ENCODE measurements at regions not wholly inside any gene's neighbourhood (a gene's known extent, or its start where the extent isn't known, plus 50 kb on each side); places are given as distances from the start of the nearest gene placed in this dataset.

DNA sequence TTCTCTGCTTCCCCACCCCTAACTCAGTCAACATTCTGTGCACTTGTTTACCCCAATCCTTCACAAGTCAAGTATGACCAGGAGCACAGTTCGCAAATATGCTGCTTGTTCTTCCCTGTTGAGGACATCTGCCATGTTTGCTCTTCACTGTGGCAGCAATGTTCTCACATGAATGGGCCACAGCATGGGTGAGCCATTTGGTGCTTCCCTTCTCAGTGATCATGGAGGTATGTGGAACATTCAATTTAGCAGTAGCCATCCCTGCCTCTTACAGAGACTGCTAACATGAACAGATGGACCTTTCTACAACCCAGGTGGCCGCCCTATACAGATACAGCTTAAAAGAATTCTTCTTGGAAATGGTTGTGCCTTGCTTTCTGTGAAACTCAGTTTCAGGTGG lies 660.1 kb upstream of the SGO1 start:
- TF ChIP-seq PHF8 (conservative IDR thresholded peaks at IDR 0.05; ENCODE audit: low read depth, low read length) (no peak), RAD21 (IDR thresholded peaks at IDR 0.05 in 1 of 2, conservative IDR thresholded peaks at IDR 0.05 in 1 of 2; ENCODE audit: low read depth in 2 of 2, low read length in 2 of 2) (no peak), POU5F1 (IDR thresholded peaks at IDR 0.05; ENCODE audit: low read depth, low read length) (no peak), KDM1A (IDR thresholded peaks at IDR 0.05; ENCODE audit: borderline replicate concordance, low read length) (no peak), TEAD4 (IDR thresholded peaks at IDR 0.05; ENCODE audit: low read depth, low read length) (no peak), CEBPB (IDR thresholded peaks at IDR 0.05; ENCODE audit: low read depth, low read length) (no peak)
- TF ChIP-seq, protein P1, sequence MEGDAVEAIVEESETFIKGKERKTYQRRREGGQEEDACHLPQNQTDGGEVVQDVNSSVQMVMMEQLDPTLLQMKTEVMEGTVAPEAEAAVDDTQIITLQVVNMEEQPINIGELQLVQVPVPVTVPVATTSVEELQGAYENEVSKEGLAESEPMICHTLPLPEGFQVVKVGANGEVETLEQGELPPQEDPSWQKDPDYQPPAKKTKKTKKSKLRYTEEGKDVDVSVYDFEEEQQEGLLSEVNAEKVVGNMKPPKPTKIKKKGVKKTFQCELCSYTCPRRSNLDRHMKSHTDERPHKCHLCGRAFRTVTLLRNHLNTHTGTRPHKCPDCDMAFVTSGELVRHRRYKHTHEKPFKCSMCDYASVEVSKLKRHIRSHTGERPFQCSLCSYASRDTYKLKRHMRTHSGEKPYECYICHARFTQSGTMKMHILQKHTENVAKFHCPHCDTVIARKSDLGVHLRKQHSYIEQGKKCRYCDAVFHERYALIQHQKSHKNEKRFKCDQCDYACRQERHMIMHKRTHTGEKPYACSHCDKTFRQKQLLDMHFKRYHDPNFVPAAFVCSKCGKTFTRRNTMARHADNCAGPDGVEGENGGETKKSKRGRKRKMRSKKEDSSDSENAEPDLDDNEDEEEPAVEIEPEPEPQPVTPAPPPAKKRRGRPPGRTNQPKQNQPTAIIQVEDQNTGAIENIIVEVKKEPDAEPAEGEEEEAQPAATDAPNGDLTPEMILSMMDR (IDR thresholded peaks at IDR 0.05; ENCODE audit: control extremely low read depth in 1 of 3, insufficient read depth in 1 of 3, low read depth in 1 of 3, low read length in 3 of 3): no peak
- TF ChIP-seq, protein P2, sequence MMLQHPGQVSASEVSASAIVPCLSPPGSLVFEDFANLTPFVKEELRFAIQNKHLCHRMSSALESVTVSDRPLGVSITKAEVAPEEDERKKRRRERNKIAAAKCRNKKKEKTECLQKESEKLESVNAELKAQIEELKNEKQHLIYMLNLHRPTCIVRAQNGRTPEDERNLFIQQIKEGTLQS (IDR thresholded peaks at IDR 0.05; ENCODE audit: insufficient read depth, low read depth, low read length): no peak
- TF ChIP-seq, protein P3, sequence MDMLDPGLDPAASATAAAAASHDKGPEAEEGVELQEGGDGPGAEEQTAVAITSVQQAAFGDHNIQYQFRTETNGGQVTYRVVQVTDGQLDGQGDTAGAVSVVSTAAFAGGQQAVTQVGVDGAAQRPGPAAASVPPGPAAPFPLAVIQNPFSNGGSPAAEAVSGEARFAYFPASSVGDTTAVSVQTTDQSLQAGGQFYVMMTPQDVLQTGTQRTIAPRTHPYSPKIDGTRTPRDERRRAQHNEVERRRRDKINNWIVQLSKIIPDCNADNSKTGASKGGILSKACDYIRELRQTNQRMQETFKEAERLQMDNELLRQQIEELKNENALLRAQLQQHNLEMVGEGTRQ (IDR thresholded peaks at IDR 0.05; ENCODE audit: low read length): no peak
